Tibial nerve (tissue), 3 donors: ENCODE measurements at regions not wholly inside any gene's neighbourhood (a gene's known extent, or its start where the extent isn't known, plus 50 kb on each side); places are given as distances from the start of the nearest gene placed in this dataset.

Source experiments
- POLR2A ChIP-seq, 2 donors: fragments of 450-650 bp; IDR thresholded peaks; one replicate each; pipeline ENCODE4 v1.6.1; 2017; ENCODE audit warnings: antibody characterized with exemption in 2 of 2, mild to moderate bottlenecking in 2 of 2, moderate library complexity in 2 of 2
- TF ChIP-seq, protein P1 (sequence below), 5 experiments: fragments of 200-600 bp in 3 of 5; fragments of 450-650 bp in 2 of 5; sonication (generic) in 3 of 5; IDR thresholded peaks; one replicate each; pipeline ENCODE4 v1.5.1; 2016 to 2019; ENCODE audit warnings: antibody characterized with exemption in 5 of 5, mild to moderate bottlenecking in 3 of 5, moderate library complexity in 2 of 5

DNA sequence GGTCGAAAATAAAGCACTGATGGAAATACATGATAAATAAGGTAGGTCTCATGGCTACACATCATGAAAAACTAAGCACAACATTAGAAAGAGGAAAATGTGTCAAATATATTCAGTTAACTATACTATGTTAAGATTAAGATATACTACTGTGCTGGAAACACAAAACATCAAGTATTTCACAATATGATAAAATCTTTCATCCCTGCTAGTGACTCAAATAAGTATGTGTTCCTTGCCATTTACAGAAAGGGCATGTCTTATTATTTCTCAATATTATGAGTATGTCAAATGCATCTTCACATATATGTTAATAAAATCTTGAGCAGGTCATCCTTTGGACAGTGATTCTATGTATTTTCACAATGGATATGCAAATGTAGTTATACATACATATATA, 1260.1 kb upstream of the ADGRL2 start:
- TF ChIP-seq, protein P1, sequence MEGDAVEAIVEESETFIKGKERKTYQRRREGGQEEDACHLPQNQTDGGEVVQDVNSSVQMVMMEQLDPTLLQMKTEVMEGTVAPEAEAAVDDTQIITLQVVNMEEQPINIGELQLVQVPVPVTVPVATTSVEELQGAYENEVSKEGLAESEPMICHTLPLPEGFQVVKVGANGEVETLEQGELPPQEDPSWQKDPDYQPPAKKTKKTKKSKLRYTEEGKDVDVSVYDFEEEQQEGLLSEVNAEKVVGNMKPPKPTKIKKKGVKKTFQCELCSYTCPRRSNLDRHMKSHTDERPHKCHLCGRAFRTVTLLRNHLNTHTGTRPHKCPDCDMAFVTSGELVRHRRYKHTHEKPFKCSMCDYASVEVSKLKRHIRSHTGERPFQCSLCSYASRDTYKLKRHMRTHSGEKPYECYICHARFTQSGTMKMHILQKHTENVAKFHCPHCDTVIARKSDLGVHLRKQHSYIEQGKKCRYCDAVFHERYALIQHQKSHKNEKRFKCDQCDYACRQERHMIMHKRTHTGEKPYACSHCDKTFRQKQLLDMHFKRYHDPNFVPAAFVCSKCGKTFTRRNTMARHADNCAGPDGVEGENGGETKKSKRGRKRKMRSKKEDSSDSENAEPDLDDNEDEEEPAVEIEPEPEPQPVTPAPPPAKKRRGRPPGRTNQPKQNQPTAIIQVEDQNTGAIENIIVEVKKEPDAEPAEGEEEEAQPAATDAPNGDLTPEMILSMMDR (IDR thresholded peaks at IDR 0.05) = no peak
- TF ChIP-seq POLR2A (IDR thresholded peaks at IDR 0.05) = no peak
